Left ventricle myocardium inferior (tissue), 1 donor: ENCODE measurements at regions not wholly inside any gene's neighbourhood (a gene's known extent, or its start where the extent isn't known, plus 50 kb on each side); places are given as distances from the start of the nearest gene placed in this dataset.
"Not testable (repeated sequence)": the region's sequence is repeated elsewhere in the genome, so short reads cannot be mapped to it uniquely, and the experiment has no call there.

ENCODE experiments used
- DNase-seq: peaks from one replicate; pipeline ENCODE4 v3.0.0-alpha.2; 2020
- H3K27ac ChIP-seq: fragments of 200-600 bp; replicated peaks from 2 replicates; pipeline ENCODE4 v1.8.0; 2021
- H3K27me3 ChIP-seq: fragments of 200-600 bp; 2 replicates; pipeline ENCODE4 v1.8.0; 2021; ENCODE audit warnings: low read depth
- H3K36me3 ChIP-seq: fragments of 200-600 bp; 2 replicates; pipeline ENCODE4 v1.8.0; 2021
- H3K4me1 ChIP-seq: fragments of 200-600 bp; 2 replicates; pipeline ENCODE4 v1.8.0; 2021
- H3K4me3 ChIP-seq: fragments of 200-600 bp; 2 replicates; pipeline ENCODE4 v1.8.0; 2021; ENCODE audit warnings: mild to moderate bottlenecking, moderate library complexity
- H3K9me3 ChIP-seq: fragments of 200-600 bp; replicated peaks from 2 replicates; pipeline ENCODE4 v1.8.0; 2021
- intact Hi-C: fragments of 100-400 bp; cut with micrococcal nuclease; formaldehyde crosslinking; loops from one replicate; pipeline ENCODE4 v1.11.0; 2022
- TF ChIP-seq, protein P1 (sequence below): fragments of 200-600 bp; IDR thresholded peaks from 2 replicates; pipeline ENCODE4 v1.8.0; 2021; ENCODE audit warnings: antibody characterized with exemption, mild to moderate bottlenecking, borderline replicate concordance
- donor health status: DM: no; HTN: yes; CAD: no; lungs with severe emphysema.

DNA sequence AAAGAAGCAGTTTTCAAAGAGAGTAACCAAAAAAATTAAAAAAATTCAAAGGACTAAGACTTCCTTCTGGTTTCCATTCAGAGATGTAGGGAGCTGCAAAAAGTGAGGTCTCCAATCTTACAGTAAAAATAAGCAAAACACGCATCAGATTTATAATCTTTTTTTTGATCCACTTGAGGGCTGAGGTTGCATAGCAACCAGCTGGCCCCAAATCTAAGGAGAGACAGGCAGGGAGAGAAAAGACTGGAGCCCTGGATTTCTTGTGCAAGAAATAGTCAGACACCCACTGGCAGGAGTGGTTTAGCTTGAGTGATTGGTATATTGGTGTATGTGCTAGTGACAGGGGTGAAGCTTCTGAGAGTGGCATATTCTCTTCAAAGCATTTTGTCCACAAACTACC is 135.9 kb upstream of the FUT9 start:
- H3K4me1 ChIP-seq: no peaks in the 10 kb centered on the region
- H3K4me3 ChIP-seq: no peak overlapping the region
- no peaks in the 10 kb centered on the region for H3K36me3 ChIP-seq
- TF ChIP-seq, protein P1, sequence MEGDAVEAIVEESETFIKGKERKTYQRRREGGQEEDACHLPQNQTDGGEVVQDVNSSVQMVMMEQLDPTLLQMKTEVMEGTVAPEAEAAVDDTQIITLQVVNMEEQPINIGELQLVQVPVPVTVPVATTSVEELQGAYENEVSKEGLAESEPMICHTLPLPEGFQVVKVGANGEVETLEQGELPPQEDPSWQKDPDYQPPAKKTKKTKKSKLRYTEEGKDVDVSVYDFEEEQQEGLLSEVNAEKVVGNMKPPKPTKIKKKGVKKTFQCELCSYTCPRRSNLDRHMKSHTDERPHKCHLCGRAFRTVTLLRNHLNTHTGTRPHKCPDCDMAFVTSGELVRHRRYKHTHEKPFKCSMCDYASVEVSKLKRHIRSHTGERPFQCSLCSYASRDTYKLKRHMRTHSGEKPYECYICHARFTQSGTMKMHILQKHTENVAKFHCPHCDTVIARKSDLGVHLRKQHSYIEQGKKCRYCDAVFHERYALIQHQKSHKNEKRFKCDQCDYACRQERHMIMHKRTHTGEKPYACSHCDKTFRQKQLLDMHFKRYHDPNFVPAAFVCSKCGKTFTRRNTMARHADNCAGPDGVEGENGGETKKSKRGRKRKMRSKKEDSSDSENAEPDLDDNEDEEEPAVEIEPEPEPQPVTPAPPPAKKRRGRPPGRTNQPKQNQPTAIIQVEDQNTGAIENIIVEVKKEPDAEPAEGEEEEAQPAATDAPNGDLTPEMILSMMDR: no peak
- no peaks in the 10 kb centered on the region for H3K9me3 ChIP-seq
- H3K27me3 ChIP-seq: no peaks in the 10 kb centered on the region
- no peak for DNase-seq
- intact Hi-C loops: no loop called here
- no peak overlapping the region for H3K27ac ChIP-seq

DNA sequence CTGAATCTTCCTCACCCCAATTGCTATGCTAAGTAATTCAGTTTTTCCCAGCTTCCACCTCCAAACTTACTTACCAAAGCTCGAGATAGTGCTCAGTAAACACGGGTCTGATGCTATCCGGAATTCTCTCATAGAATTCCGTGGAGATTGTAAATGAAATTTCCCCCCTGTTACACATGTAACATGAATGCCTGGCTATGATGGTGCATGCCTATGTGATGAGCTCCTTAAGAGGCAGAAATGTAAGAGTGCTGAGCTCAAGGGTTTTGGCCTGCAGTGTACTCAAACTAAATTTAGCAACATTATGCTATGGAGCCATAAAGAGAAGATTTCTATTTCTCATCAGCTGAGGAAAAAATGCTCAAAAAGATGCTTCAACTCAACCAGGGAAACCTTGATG is 133.4 kb upstream of the FUT9 start:
- intact Hi-C loops: no loop called here
- TF ChIP-seq, protein P1: no peak
- no peak overlapping the region for H3K27ac ChIP-seq
- no peak for DNase-seq
- no peak overlapping the region for H3K4me3 ChIP-seq
- no peaks in the 10 kb centered on the region for H3K36me3 ChIP-seq
- H3K9me3 ChIP-seq: peaks cover under 1% of the 10 kb centered on the region
- no peaks in the 10 kb centered on the region for H3K27me3 ChIP-seq
- H3K4me1 ChIP-seq: no peaks in the 10 kb centered on the region

DNA sequence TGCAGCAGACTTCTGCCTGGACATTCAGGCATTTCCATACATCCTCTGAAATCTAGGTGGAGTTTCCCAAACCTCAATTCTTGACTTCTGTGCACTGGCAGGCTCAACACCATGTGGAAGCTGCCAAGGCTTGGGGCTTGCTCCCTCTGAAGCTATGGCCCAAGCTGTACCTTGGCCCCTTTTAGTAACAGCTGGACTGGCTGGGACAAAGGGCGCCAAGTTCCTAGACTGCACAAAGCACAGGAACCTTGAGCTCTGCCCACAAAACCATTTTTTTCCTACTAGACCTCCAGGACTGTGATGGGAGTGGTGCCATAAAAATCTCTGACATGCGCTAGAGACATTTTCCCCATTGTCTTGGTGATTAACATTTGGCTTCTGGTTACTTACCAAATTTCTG is 127.1 kb upstream of the FUT9 start:
- H3K4me3 ChIP-seq, H3K4me1 ChIP-seq, H3K27ac ChIP-seq, H3K27me3 ChIP-seq, intact Hi-C loops, DNase-seq, H3K36me3 ChIP-seq, H3K9me3 ChIP-seq: not testable (repeated sequence)

DNA sequence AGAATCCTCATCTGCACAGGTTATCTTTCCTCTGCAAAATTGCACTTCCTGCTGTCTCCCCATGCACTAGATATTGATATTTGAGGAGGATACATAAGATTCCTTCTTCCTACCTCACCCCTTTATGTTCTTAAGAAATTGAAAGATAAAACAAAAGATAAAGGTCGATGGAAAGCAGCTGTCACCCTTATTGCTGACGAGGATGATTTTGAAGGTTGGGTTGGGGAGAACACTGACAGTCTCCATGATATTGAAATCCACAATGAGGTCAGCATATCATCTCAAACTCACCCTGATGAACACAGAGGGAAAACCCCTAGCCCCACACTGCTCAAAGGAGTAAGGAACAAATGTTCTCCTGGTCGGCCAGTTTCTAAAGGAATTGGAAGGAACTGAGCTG is 110.6 kb upstream of the FUT9 start:
- H3K9me3 ChIP-seq: peaks cover 7% of the 10 kb centered on the region
- no peaks in the 10 kb centered on the region for H3K4me1 ChIP-seq
- TF ChIP-seq, protein P1: no peak
- intact Hi-C loops: no loop called here
- no peaks in the 10 kb centered on the region for H3K27me3 ChIP-seq
- no peak for DNase-seq
- H3K4me3 ChIP-seq: no peak overlapping the region
- no peaks in the 10 kb centered on the region for H3K36me3 ChIP-seq
- H3K27ac ChIP-seq: no peak overlapping the region

DNA sequence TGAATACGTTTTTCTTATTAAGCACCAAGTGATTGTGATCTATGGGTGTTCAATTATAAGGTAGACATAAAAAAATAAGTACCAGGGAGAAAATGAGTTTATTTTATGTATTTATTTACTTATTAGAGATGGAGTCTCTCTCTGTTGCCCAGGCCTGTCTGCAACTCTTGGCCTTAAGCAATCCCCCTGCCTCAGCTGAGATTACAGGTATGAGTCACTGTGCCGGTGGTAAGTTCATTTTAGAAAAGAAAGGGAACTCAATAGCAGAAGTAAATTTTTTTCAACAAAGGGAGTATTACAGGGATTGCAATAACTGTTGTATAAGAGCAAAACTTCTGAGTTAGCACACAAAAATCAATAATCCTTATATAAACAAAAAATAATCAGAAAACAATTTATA is 98.7 kb upstream of the FUT9 start:
- H3K4me3 ChIP-seq: no peak overlapping the region
- H3K27ac ChIP-seq: no peak overlapping the region
- no peaks in the 10 kb centered on the region for H3K27me3 ChIP-seq
- TF ChIP-seq, protein P1: no peak
- no peaks in the 10 kb centered on the region for H3K36me3 ChIP-seq
- DNase-seq: no peak
- no peaks in the 10 kb centered on the region for H3K9me3 ChIP-seq
- intact Hi-C loops: no loop called here
- H3K4me1 ChIP-seq: no peaks in the 10 kb centered on the region

DNA sequence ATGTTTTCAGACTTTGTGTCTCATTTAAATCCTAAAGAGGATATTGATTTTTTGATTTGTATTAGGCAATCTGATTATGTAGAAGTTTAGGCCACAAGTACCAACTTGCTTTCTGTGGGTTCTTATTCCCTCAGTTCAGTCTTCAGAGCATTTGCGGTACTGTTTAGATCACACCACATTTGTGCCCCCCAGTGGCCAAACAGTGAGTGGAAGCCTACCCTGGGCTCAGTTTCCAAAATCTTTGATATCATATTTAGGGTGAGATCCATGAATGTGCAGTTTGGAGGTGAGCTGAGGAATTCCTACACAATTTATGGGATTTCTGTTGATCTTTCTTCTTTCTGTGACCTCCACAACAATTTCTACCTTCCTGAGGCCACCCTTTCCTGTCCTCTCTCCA is 92.3 kb upstream of the FUT9 start:
- H3K9me3 ChIP-seq: no peaks in the 10 kb centered on the region
- no peaks in the 10 kb centered on the region for H3K27me3 ChIP-seq
- TF ChIP-seq, protein P1: peak; percentile 31
- H3K36me3 ChIP-seq: no peaks in the 10 kb centered on the region
- H3K27ac ChIP-seq: no peak overlapping the region
- intact Hi-C loops: no loop called here
- DNase-seq: no peak
- no peak overlapping the region for H3K4me3 ChIP-seq
- no peaks in the 10 kb centered on the region for H3K4me1 ChIP-seq
